ENCODE measurements at regions not wholly inside any gene's neighbourhood (a gene's known extent, or its start where the extent isn't known, plus 50 kb on each side); places are given as distances from the start of the nearest gene placed in this dataset.

- no peak for TF ChIP-seq CTCF (IDR thresholded peaks at IDR 0.05)
- no peak for TF ChIP-seq POLR2A (IDR thresholded peaks at IDR 0.05)
Observed at GRCh38 chr6:81934936-81935335, 182.5 kb upstream of the TENT5A start.
